Right lobe of liver (tissue), 6 donors: ENCODE measurements at regions not wholly inside any gene's neighbourhood (a gene's known extent, or its start where the extent isn't known, plus 50 kb on each side); places are given as distances from the start of the nearest gene placed in this dataset.

Source experiments
- ATAC-seq, 4 donors: fragments of 200-7000 bp; cut with Tn5 transposase; one replicate each; pipeline ENCODE4 v1.9.1; 2020; ENCODE audit warnings: mild to moderate bottlenecking in 4 of 4, moderate library complexity in 4 of 4
- DNase-seq, 3 donors: peaks; one replicate each; pipeline ENCODE4 v3.0.0-alpha.2; 2020
- H3K27ac ChIP-seq, 3 donors: fragments of 200-600 bp; one replicate each; pipeline ENCODE4 v1.8.0; 2022
- H3K27me3 ChIP-seq, 2 donors: fragments of 200-600 bp; one replicate each; pipeline ENCODE4 v1.8.0; 2022
- H3K36me3 ChIP-seq, 4 donors: fragments of 200-600 bp; sonication (generic) in 1 of 4; one replicate each; pipeline versions ENCODE4 v1.5.1 to v1.8.0; 2017 to 2022; ENCODE audit warnings: control low read depth in 1 of 4
- H3K4me1 ChIP-seq, 4 donors: fragments of 200-600 bp; sonication (generic) in 1 of 4; one replicate each; pipeline versions ENCODE4 v1.5.1 to v1.8.0; 2017 to 2022; ENCODE audit warnings: control low read depth in 1 of 4
- H3K4me3 ChIP-seq, 3 donors: fragments of 200-600 bp; one replicate each; pipeline ENCODE4 v1.8.0; 2022
- H3K9me3 ChIP-seq, 4 donors: fragments of 200-600 bp; sonication (generic) in 1 of 4; one replicate each; pipeline versions ENCODE4 v1.5.1 to v1.8.0; 2017 to 2022; ENCODE audit warnings: control low read depth in 1 of 4
- CTCF ChIP-seq, 4 donors: fragments of 200-600 bp in 3 of 4; fragments of 450-650 bp in 1 of 4; IDR thresholded peaks; one replicate each; pipeline versions ENCODE4 v1.5.1 to v1.8.0; 2016 to 2022; ENCODE audit warnings: antibody characterized with exemption in 4 of 4, mild to moderate bottlenecking in 2 of 4
- POLR2A ChIP-seq: fragments of 450-650 bp; IDR thresholded peaks from one replicate; pipeline ENCODE4 v1.6.1; 2017; ENCODE audit warnings: antibody characterized with exemption, mild to moderate bottlenecking
- WGBS: methylation state at CpG from one replicate; pipeline ENCODE4 v1.1.6; 2018; ENCODE audit warnings: low coverage, low lambda C conversion rate; ENCODE audit not compliant: insufficient coverage; ENCODE audit errors: missing lambda C conversion rate; 5-methylcytosine and 5-hydroxymethylcytosine counted together
- intact Hi-C, 2 donors: fragments of 100-400 bp; cut with DNase I; formaldehyde crosslinking; loops; one replicate each; pipeline versions ENCODE4 v1.11.2 to v1.14.1; 2022
- donor health status: DM: no; HTN: yes; CAD: no.
- donor health status: DM: no; HTN: no; CAD: no.
- donor health status: DM: no; HTN: no; CAD: no.
- donor health status: DM: no; HTN: yes; CAD: no.
- donor health status: DM: no; HTN: yes; CAD: no.

- TF ChIP-seq CTCF (IDR thresholded peaks at IDR 0.05) = no peak
- TF ChIP-seq POLR2A = no peak
- H3K27me3 ChIP-seq = no peaks in the 10 kb centered on the region
- H3K27ac ChIP-seq = no peak overlapping the region
- DNase-seq (no peak), ATAC-seq (no peak)
- WGBS = 60% methylated on average over 2 of the region's 3 CpGs
- no peaks in the 10 kb centered on the region for H3K36me3 ChIP-seq
- H3K4me3 ChIP-seq = no peak overlapping the region
- intact Hi-C loops = no loop called here
- H3K9me3 ChIP-seq = no peaks in the 10 kb centered on the region
- H3K4me1 ChIP-seq = no peaks in the 10 kb centered on the region
These were observed 51.5 kb upstream of the MNX1 start for GRCh38 chr7:157061979-157062378.

DNA sequence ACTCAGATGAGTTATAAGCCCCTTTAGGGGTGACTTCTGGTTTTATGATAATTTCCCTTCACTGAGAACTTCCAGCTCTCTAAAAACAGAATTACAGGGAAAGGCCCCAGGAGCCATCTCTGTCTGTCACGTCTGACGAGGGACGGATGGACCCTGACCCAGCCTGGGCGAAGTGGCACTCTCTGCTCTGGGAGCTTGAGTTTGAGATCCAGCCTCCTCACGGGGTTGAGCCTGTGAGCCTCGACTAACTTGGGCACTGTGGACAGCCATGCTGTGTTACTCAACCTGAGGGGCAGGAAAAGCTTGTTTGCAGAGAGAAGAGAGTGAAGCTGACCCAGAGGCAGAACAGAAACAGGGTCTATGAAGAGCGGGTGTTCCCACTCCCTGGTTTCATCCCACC is 54.6 kb upstream of the MNX1 start:
- 76% methylated on average over 2 of the region's 7 CpGs for WGBS

DNA sequence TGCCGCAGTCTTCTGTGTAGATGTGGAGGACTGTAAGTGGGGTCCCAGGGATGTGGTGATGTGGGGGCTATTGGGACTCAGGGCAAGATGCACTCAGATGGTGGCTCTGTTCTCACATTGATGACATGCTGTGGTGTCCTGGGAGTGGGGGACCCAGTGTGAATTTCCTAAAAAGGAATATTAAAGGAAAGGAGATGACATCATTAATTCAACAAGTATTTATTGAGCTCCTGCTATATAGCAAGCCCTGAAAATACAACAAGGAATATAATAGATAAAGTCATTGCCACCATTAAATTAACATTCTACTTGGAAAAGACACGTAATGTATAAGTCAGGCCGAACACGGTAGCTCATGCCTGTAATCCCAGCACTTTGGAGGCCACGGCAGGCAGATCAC is 61.9 kb upstream of the MNX1 start:
- 79% methylated on average over 5 of the region's 5 CpGs for WGBS
- DNase-seq (no peak), ATAC-seq (no peak)
- intact Hi-C loops = no loop called here
- H3K36me3 ChIP-seq = no peaks in the 10 kb centered on the region
- no peak overlapping the region for H3K4me3 ChIP-seq
- no peak overlapping the region for H3K27ac ChIP-seq
- H3K4me1 ChIP-seq = no peaks in the 10 kb centered on the region
- no peaks in the 10 kb centered on the region for H3K9me3 ChIP-seq
- no peaks in the 10 kb centered on the region for H3K27me3 ChIP-seq
- TF ChIP-seq CTCF (IDR thresholded peaks at IDR 0.05) (no peak), POLR2A (no peak)

More for the DNA sequence above, 54.6 kb upstream of the MNX1 start:
- no peak for TF ChIP-seq CTCF (IDR thresholded peaks at IDR 0.05)
- TF ChIP-seq POLR2A = no peak
- Histone ChIP-seq H3K9me3 (no peaks in the 10 kb centered on the region), H3K27me3 (no peaks in the 10 kb centered on the region), H3K27ac (no peak overlapping the region), H3K4me3 (no peak overlapping the region), H3K4me1 (no peaks in the 10 kb centered on the region), H3K36me3 (no peaks in the 10 kb centered on the region)
- intact Hi-C loops = no loop called here
- DNase-seq (no peak), ATAC-seq (no peak)

DNA sequence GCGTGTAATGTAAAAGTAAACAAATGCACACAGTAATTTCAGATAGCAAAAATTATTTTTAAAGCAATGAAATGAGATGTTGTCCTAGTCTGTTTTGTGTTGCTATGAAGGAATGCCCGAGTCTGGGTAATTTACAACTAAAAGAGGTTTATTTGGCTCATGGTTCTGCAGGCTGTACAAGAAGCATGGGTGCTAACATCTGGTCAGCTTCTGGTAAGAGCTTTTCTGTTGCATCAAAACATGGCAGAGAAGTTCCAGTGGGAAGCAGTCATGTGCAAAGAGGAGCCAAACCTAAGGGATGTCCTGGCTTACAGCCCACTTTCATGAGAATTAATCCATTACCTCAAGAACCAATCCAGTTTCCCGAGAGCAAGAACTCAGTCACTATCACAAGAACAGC is 62.9 kb upstream of the MNX1 start:
- WGBS = 65% methylated on average over 3 of the region's 3 CpGs
- Histone ChIP-seq H3K4me3 (no peak overlapping the region), H3K27me3 (no peaks in the 10 kb centered on the region), H3K36me3 (no peaks in the 10 kb centered on the region), H3K9me3 (no peaks in the 10 kb centered on the region), H3K4me1 (no peaks in the 10 kb centered on the region), H3K27ac (no peak overlapping the region)
- ATAC-seq = no peak
- DNase-seq = no peak
- TF ChIP-seq POLR2A (no peak), CTCF (IDR thresholded peaks at IDR 0.05) (no peak)
- intact Hi-C loops = no loop called here

DNA sequence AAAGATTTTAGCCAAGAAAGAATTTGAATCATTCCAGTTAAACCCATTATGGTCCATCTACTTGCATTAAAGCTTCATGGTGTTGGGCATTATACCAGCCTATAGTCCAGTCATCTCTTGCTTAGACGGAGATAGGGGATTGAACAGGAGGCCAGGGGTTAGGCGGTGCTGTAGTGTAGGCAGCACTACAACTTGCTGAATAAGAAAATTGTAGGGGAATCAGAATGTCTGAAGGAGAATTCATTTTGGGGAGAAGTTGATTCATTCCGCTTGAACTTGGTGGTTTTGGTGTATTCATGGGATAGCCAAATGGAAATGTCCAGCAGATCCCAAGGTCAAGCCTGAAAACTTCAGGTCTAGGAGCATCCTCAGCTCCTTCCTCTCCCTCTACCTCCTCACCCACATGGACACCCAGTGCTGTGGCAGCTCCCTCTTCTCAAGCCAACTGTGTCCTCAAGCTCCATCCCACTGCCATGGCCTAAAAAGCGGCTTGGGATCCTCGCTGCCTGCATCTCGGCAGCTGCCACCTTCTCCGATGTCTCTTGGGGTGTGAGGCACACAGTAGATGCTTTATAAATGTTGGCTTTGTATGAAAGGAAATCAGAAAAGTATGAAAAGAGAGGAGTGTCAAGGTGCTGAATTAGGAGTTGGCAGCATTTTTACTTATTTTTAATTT is 63.6 kb upstream of the MNX1 start:
- Histone ChIP-seq H3K36me3 (no peaks in the 10 kb centered on the region), H3K4me1 (no peaks in the 10 kb centered on the region), H3K9me3 (no peaks in the 10 kb centered on the region), H3K4me3 (no peak overlapping the region), H3K27me3 (no peaks in the 10 kb centered on the region), H3K27ac (no peak overlapping the region)
- ATAC-seq (no peak), DNase-seq (no peak)
- 84% methylated on average over 7 of the region's 7 CpGs for WGBS
- intact Hi-C loops = no loop called here
- no peak for TF ChIP-seq POLR2A
- TF ChIP-seq CTCF (IDR thresholded peaks at IDR 0.05) = no peak
